ENCODE measurements at regions not wholly inside any gene's neighbourhood (a gene's known extent, or its start where the extent isn't known, plus 50 kb on each side); places are given as distances from the start of the nearest gene placed in this dataset.

GRCh38 chr13:106318941-106319411 is 216.5 kb downstream of the EFNB2 start:
- whole genome bisulfite sequencing, 2 donors: 29 to 30% methylated on average over 4 of the region's 4 CpGs
- H3K9me3 ChIP-seq: no peaks in the 10 kb centered on the region

GRCh38 chr13:106314417-106314816 is 221.0 kb downstream of the EFNB2 start:
- H3K9me3 ChIP-seq: no peaks in the 10 kb centered on the region
- TF ChIP-seq POLR2A (IDR thresholded peaks at IDR 0.05): no peak
- TF ChIP-seq CTCF (IDR thresholded peaks at IDR 0.05): no peak
- no peak for DNase-seq
- no peaks in the 10 kb centered on the region for H3K4me1 ChIP-seq
- no peaks in the 10 kb centered on the region for H3K36me3 ChIP-seq
- no peak overlapping the region for H3K4me3 ChIP-seq (replicated peaks in 1 of 3)
- intact Hi-C loops (cut with DNase I): no loop called here
- no peak overlapping the region for H3K27ac ChIP-seq
- no peaks in the 10 kb centered on the region for H3K27me3 ChIP-seq
- 72 to 88% methylated on average over 5 of the region's 5 CpGs for WGBS, 2 donors

More at GRCh38 chr13:106318941-106319411, 216.5 kb downstream of the EFNB2 start:
- Histone ChIP-seq H3K27ac (no peak overlapping the region), H3K27me3 (no peaks in the 10 kb centered on the region), H3K4me3 (replicated peaks in 1 of 3) (no peak overlapping the region), H3K36me3 (no peaks in the 10 kb centered on the region), H3K4me1 (no peaks in the 10 kb centered on the region)
- intact Hi-C loops (cut with DNase I): no loop called here
- TF ChIP-seq POLR2A (IDR thresholded peaks at IDR 0.05) (no peak), CTCF (IDR thresholded peaks at IDR 0.05) (no peak)
- DNase-seq: peak; percentile 12 to 22

GRCh38 chr13:106311004-106311403 is 224.5 kb downstream of the EFNB2 start:
- Histone ChIP-seq H3K36me3 (no peaks in the 10 kb centered on the region), H3K4me1 (no peaks in the 10 kb centered on the region), H3K4me3 (replicated peaks in 1 of 3) (no peak overlapping the region), H3K9me3 (no peaks in the 10 kb centered on the region), H3K27ac (no peak overlapping the region), H3K27me3 (no peaks in the 10 kb centered on the region)
- WGBS, 2 donors: 79 to 85% methylated on average over 9 of the region's 9 CpGs
- DNase-seq: no peak
- TF ChIP-seq CTCF (IDR thresholded peaks at IDR 0.05) (no peak), POLR2A (IDR thresholded peaks at IDR 0.05) (no peak)
- intact Hi-C loops (cut with DNase I): no loop called here

- Histone ChIP-seq H3K27me3 (no peaks in the 10 kb centered on the region), H3K4me1 (no peaks in the 10 kb centered on the region), H3K36me3 (no peaks in the 10 kb centered on the region), H3K4me3 (replicated peaks in 1 of 3) (no peak overlapping the region), H3K27ac (no peak overlapping the region), H3K9me3 (no peaks in the 10 kb centered on the region)
- no peak for DNase-seq
- 90 to 94% methylated on average over 1 of the region's 1 CpG for WGBS, 2 donors
- TF ChIP-seq POLR2A (IDR thresholded peaks at IDR 0.05): no peak
- no peak for TF ChIP-seq CTCF (IDR thresholded peaks at IDR 0.05)
- intact Hi-C loops (cut with DNase I): no loop called here
These were observed 225.1 kb downstream of the EFNB2 start for GRCh38 chr13:106310291-106310865.

- 86 to 90% methylated on average over 6 of the region's 6 CpGs for WGBS, 2 donors
- Histone ChIP-seq H3K27ac (no peak overlapping the region), H3K4me1 (no peaks in the 10 kb centered on the region), H3K36me3 (no peaks in the 10 kb centered on the region), H3K27me3 (no peaks in the 10 kb centered on the region), H3K4me3 (replicated peaks in 1 of 3) (no peak overlapping the region), H3K9me3 (no peaks in the 10 kb centered on the region)
- no peak for DNase-seq
- TF ChIP-seq CTCF (IDR thresholded peaks at IDR 0.05) (no peak), POLR2A (IDR thresholded peaks at IDR 0.05) (no peak)
- intact Hi-C loops (cut with DNase I): no loop called here
These were observed 228.6 kb downstream of the EFNB2 start for GRCh38 chr13:106306748-106307277.

Measured in thyroid gland (tissue), 4 donors.